Stimulated activated CD4-positive, alpha-beta T cell treated with anti-CD3 and anti-CD28 coated beads, Interleukin-1b, Interleukin-23, amount 100 ng/mL, for 48 hours (primary cell): ENCODE measurements at regions not wholly inside any gene's neighbourhood (a gene's known extent, or its start where the extent isn't known, plus 50 kb on each side); places are given as distances from the start of the nearest gene placed in this dataset.
"Not testable (repeated sequence)": the region's sequence is repeated elsewhere in the genome, so short reads cannot be mapped to it uniquely, and the experiment has no call there.

Experiments used
- DNase-seq: peaks from one replicate; pipeline ENCODE4 v3.0.0-alpha.2; 2020

GRCh38 chr12:97801471-97802059 is 339.0 kb downstream of the RMST start:
- no peak for DNase-seq

GRCh38 chr12:97805146-97805545 is 342.5 kb downstream of the RMST start:
- DNase-seq, result no peak

- DNase-seq, result no peak
These were observed 350.7 kb downstream of the RMST start for GRCh38 chr12:97813301-97813700.

- DNase-seq, result no peak
These were observed 359.2 kb downstream of the RMST start for GRCh38 chr12:97821806-97822205.

- no peak for DNase-seq
These were observed 372.9 kb downstream of the RMST start for GRCh38 chr12:97835541-97835940.

- no peak for DNase-seq
These were observed 374.8 kb downstream of the RMST start for GRCh38 chr12:97837401-97837800.

GRCh38 chr12:97848051-97848450 is 385.4 kb downstream of the RMST start:
- no peak for DNase-seq

GRCh38 chr12:97854477-97854876 is 391.9 kb downstream of the RMST start:
- DNase-seq, result no peak

- DNase-seq, result no peak
These were observed 399.5 kb downstream of the RMST start for GRCh38 chr12:97862072-97862471.

- no peak for DNase-seq
These were observed 412.5 kb downstream of the RMST start for GRCh38 chr12:97875064-97875463.

GRCh38 chr12:97876780-97877179 is 414.2 kb downstream of the RMST start:
- no peak for DNase-seq

GRCh38 chr12:97877404-97877803 is 414.8 kb downstream of the RMST start:
- DNase-seq, result no peak

- DNase-seq, result no peak
These were observed 424.0 kb downstream of the RMST start for GRCh38 chr12:97886511-97887176.

GRCh38 chr12:97897881-97898280 is 435.3 kb downstream of the RMST start:
- DNase-seq, result not testable (repeated sequence)

GRCh38 chr12:97899529-97899928 is 436.9 kb downstream of the RMST start:
- DNase-seq, result no peak

- DNase-seq, result no peak
These were observed 437.4 kb downstream of the RMST start for GRCh38 chr12:97899956-97900355.

- no peak for DNase-seq
These were observed 440.8 kb downstream of the RMST start for GRCh38 chr12:97903356-97903755.

GRCh38 chr12:97907504-97907903 is 444.9 kb downstream of the RMST start:
- no peak for DNase-seq

GRCh38 chr12:97910559-97910958 is 448.0 kb downstream of the RMST start:
- DNase-seq, result no peak

GRCh38 chr12:97912943-97913342 is 450.3 kb downstream of the RMST start:
- DNase-seq, result no peak

- DNase-seq, result no peak
These were observed 459.5 kb downstream of the RMST start for GRCh38 chr12:97921979-97922722.

- DNase-seq, result no peak
These were observed 460.9 kb downstream of the RMST start for GRCh38 chr12:97923546-97923945.

- DNase-seq, result no peak
These were observed 461.5 kb downstream of the RMST start for GRCh38 chr12:97924122-97924521.

- DNase-seq, result no peak
These were observed 465.4 kb downstream of the RMST start for GRCh38 chr12:97927977-97928376.
